ENCODE measurements at regions not wholly inside any gene's neighbourhood (a gene's known extent, or its start where the extent isn't known, plus 50 kb on each side); places are given as distances from the start of the nearest gene placed in this dataset.
A peak's percentile ranks its signal among the peaks of the same experiment; 100 is the strongest.

DNA sequence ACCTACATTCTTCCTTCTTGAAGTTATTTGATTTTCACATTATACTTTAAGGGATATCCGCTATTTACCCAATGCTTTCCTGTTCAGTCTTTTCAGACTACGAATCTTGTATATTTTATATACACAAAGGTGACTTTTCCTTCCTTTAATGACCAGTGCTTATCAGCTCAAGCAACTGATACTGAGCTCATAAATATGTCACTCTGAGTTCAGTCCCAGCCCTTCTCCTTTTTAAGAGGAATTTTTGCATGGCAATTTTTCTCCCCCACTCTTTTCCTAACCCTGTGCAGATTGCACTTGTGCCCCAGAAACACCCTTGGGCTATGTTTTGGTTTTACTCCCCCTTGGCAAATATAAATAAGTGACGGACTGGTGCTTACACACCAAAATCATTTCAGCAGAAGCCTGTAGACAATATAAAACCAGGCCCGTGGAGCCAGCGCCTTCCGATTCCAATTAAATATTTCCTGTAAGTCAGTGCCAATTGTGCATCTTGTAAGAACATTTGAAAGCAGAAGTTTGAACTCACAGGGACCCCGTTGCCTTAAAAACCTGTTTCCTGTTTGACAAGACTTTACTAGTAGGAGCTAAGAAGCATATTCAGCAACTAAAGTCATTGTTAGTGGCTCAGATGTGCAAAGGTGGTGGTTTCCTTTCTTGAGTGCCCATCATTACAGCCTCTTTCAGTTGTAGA is 66.3 kb upstream of the GATA6 start:
- WGBS, 2 experiments (ENCODE audit: insufficient coverage in 1 of 2, insufficient read length in 1 of 2) = 66 to 84% methylated on average over 7 of the region's 7 CpGs
- TF ChIP-seq CTCF (conservative IDR thresholded peaks at IDR 0.05) = no peak
- Mint-ChIP-seq H3K4me3 (no peak overlapping the region), H3K27ac (no peak overlapping the region), H3K9me3 (no peaks in the 10 kb centered on the region), H3K27me3 (ENCODE audit: insufficient read depth) (no peaks in the 10 kb centered on the region), H3K36me3 (ENCODE audit: low read depth) (no peaks in the 10 kb centered on the region), H3K4me1 (peaks cover 39% of the 10 kb centered on the region)
- no peak overlapping the region for H3K27ac ChIP-seq (ENCODE audit: low read depth, low read length)
- DNase-seq = no peak
- no peak overlapping the region for H3K9ac ChIP-seq (ENCODE audit: extremely low read depth, low read length, poor library complexity, severe bottlenecking)
- no peaks in the 10 kb centered on the region for H3K9me3 ChIP-seq (ENCODE audit: control insufficient read depth, low read length)
- no peaks in the 10 kb centered on the region for H3K27me3 ChIP-seq (ENCODE audit: control insufficient read depth, insufficient read depth, low read length, poor library complexity, severe bottlenecking)
- no peak overlapping the region for H3K4me3 ChIP-seq (ENCODE audit: low read length)
- H3K36me3 ChIP-seq (ENCODE audit: control insufficient read depth, insufficient read depth, low read length) = no peaks in the 10 kb centered on the region
- peaks cover 15% of the 10 kb centered on the region for H3K4me1 ChIP-seq (ENCODE audit: control insufficient read depth, insufficient read depth, low read length)

DNA sequence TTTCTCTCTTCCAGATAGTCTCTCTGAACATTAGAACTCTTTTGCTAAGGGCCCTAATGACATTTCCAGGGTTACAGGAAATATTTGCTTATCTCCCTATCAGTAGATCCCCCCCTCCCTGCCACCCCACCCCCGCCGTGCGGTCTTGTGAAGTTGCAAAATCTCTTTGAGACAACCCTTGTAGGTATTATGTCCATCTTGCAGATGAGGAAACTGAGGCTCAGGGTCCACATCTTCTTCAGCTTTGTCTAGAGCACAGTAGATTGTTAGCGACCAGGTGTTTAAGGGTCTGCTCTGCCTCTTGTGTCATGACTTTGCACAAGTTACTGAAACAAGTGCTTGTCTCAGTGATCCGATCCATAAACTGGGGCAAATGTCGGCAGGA is 65.8 kb upstream of the GATA6 start:
- H3K9me3 ChIP-seq (ENCODE audit: control insufficient read depth, low read length) = no peaks in the 10 kb centered on the region
- no peaks in the 10 kb centered on the region for H3K36me3 Mint-ChIP-seq (ENCODE audit: low read depth)
- peak overlapping the region; percentile 38 for H3K27ac Mint-ChIP-seq
- peaks cover 39% of the 10 kb centered on the region for H3K4me1 Mint-ChIP-seq
- no peaks in the 10 kb centered on the region for H3K27me3 Mint-ChIP-seq (ENCODE audit: insufficient read depth)
- H3K9me3 Mint-ChIP-seq = no peaks in the 10 kb centered on the region
- no peaks in the 10 kb centered on the region for H3K36me3 ChIP-seq (ENCODE audit: control insufficient read depth, insufficient read depth, low read length)
- H3K4me3 ChIP-seq (ENCODE audit: low read length) = no peak overlapping the region
- no peaks in the 10 kb centered on the region for H3K27me3 ChIP-seq (ENCODE audit: control insufficient read depth, insufficient read depth, low read length, poor library complexity, severe bottlenecking)
- no peak overlapping the region for H3K27ac ChIP-seq (ENCODE audit: low read depth, low read length)
- H3K4me1 ChIP-seq (ENCODE audit: control insufficient read depth, insufficient read depth, low read length) = peaks cover 18% of the 10 kb centered on the region
- no peak for DNase-seq
- no peak for TF ChIP-seq CTCF (conservative IDR thresholded peaks at IDR 0.05)
- 89 to 92% methylated on average over 5 to 6 of the region's 6 CpGs for WGBS, 2 experiments (ENCODE audit: insufficient coverage in 1 of 2, insufficient read length in 1 of 2)
- H3K4me3 Mint-ChIP-seq = no peak overlapping the region
- H3K9ac ChIP-seq (ENCODE audit: extremely low read depth, low read length, poor library complexity, severe bottlenecking) = no peak overlapping the region

DNA sequence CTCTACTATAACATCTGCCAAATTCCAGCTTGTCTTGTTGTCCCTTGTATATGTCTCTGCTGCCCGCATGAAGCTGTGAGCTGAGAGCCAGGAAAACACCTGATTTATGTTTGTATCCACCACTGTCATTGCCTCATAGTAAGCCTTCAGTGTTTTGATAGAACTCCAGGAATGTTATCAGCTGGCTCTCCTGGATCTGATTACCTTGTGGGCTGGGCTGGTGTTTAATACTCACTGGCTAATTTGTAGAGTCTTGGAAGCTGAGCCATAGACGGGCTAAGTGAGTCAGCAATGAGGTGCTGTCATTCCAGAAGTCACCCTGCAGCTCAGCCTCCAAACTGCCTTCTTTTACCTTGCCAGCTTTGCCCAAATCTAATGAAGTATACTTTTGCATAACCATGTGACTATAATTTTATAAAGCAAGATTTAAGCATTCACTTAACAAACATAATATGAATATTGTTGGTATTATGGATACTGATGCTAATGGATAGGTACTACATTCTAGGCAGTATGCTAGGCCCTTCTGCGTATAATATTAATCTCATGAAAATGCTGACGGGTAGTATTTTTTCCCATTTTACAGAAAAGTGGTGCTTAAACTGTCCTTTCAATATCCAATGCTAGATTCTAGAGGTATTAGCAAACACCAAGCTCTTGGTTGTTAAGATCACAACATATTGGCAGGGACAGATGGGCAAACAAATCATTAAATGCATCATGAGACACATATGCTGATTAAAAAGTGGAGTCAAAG is 62.7 kb upstream of the GATA6 start:
- TF ChIP-seq CTCF (conservative IDR thresholded peaks at IDR 0.05) = no peak
- no peaks in the 10 kb centered on the region for H3K9me3 Mint-ChIP-seq
- no peak overlapping the region for H3K4me3 Mint-ChIP-seq
- Histone ChIP-seq H3K27me3 (ENCODE audit: control insufficient read depth, insufficient read depth, low read length, poor library complexity, severe bottlenecking) (no peaks in the 10 kb centered on the region), H3K27ac (ENCODE audit: low read depth, low read length) (no peak overlapping the region), H3K4me1 (ENCODE audit: control insufficient read depth, insufficient read depth, low read length) (peaks cover 34% of the 10 kb centered on the region), H3K36me3 (ENCODE audit: control insufficient read depth, insufficient read depth, low read length) (no peaks in the 10 kb centered on the region), H3K9me3 (ENCODE audit: control insufficient read depth, low read length) (no peaks in the 10 kb centered on the region), H3K9ac (ENCODE audit: extremely low read depth, low read length, poor library complexity, severe bottlenecking) (no peak overlapping the region), H3K4me3 (ENCODE audit: low read length) (no peak overlapping the region)
- peak overlapping the region; percentile 13 for H3K27ac Mint-ChIP-seq
- peak; percentile 61 for DNase-seq
- H3K36me3 Mint-ChIP-seq (ENCODE audit: low read depth) = no peaks in the 10 kb centered on the region
- WGBS, 2 experiments (ENCODE audit: insufficient coverage in 1 of 2, insufficient read length in 1 of 2) = 78 to 80% methylated on average over 4 of the region's 4 CpGs
- H3K27me3 Mint-ChIP-seq (ENCODE audit: insufficient read depth) = no peaks in the 10 kb centered on the region
- peaks cover 46% of the 10 kb centered on the region for H3K4me1 Mint-ChIP-seq

Data from endodermal cell (in vitro differentiated cells).